Activated CD4-positive, alpha-beta T cell treated with anti-CD3 and anti-CD28 coated beads for 36 hours (primary cell): ENCODE measurements at regions not wholly inside any gene's neighbourhood (a gene's known extent, or its start where the extent isn't known, plus 50 kb on each side); places are given as distances from the start of the nearest gene placed in this dataset.
"Not testable (repeated sequence)": the region's sequence is repeated elsewhere in the genome, so short reads cannot be mapped to it uniquely, and the experiment has no call there.

Experiments used
- ATAC-seq: fragments of 200-7000 bp; cut with Tn5 transposase; one replicate; pipeline ENCODE4 v1.10.0; 2021; ENCODE audit warnings: mild to moderate bottlenecking, moderate library complexity
- CTCF ChIA-PET: fragments of 350-600 bp; sonication (Branson Sonifier 250); formaldehyde crosslinking; loops from one replicate; lab custom pipeline; 2021; ENCODE audit warnings: antibody characterized with exemption; lab: Charles Lee
- POLR2A ChIA-PET: fragments of 350-600 bp; sonication (Branson Sonifier 250); formaldehyde crosslinking; loops from one replicate; lab custom pipeline; 2021; ENCODE audit warnings: antibody characterized with exemption, inconsistent platforms; lab: Charles Lee
- DNase-seq: peaks from one replicate; pipeline ENCODE4 v3.0.0-alpha.2; 2020
- H3K27ac Mint-ChIP-seq: one replicate; pipeline ENCODE4 v1.8.0; 2021; ENCODE audit warnings: mixed read lengths
- H3K27me3 Mint-ChIP-seq: one replicate; pipeline ENCODE4 v1.8.0; 2021; ENCODE audit warnings: mixed read lengths
- H3K36me3 Mint-ChIP-seq: one replicate; pipeline ENCODE4 v1.8.0; 2021; ENCODE audit warnings: low read depth, mixed read lengths
- H3K4me1 Mint-ChIP-seq: one replicate; pipeline ENCODE4 v1.8.0; 2021; ENCODE audit warnings: mixed read lengths
- H3K4me3 Mint-ChIP-seq: one replicate; pipeline ENCODE4 v1.8.0; 2021; ENCODE audit warnings: mild to moderate bottlenecking, moderate library complexity, mixed read lengths
- H3K9me3 Mint-ChIP-seq: one replicate; pipeline ENCODE4 v1.8.0; 2021; ENCODE audit warnings: low read depth, mixed read lengths
- intact Hi-C, 2 experiments: fragments of 100-400 bp; cut with DNase I in 1 of 2; cut with micrococcal nuclease in 1 of 2; formaldehyde crosslinking; loops; one replicate each; pipeline versions ENCODE4 v1.14.2 to v1.15.1; 2022 to 2024; cut with DNase I, micrococcal nuclease

- Mint-ChIP-seq H3K27me3 (no peaks in the 10 kb centered on the region), H3K4me1 (no peaks in the 10 kb centered on the region), H3K27ac (no peak overlapping the region), H3K36me3 (peaks cover 3% of the 10 kb centered on the region), H3K9me3 (peaks cover 25% of the 10 kb centered on the region), H3K4me3 (no peak overlapping the region)
- no peak for DNase-seq
- ChIA-PET CTCF (no interaction called here), POLR2A (no interaction called here)
- intact Hi-C loops = no loop called here
- ATAC-seq = no peak
Measured at GRCh38 chr20:29750268-29750899, 1507.1 kb upstream of the DEFB115 start.

GRCh38 chr20:29752644-29753425 is 1504.6 kb upstream of the DEFB115 start:
- CTCF ChIA-PET, intact Hi-C loops, H3K27me3 Mint-ChIP-seq, H3K4me1 Mint-ChIP-seq, H3K36me3 Mint-ChIP-seq, POLR2A ChIA-PET, ATAC-seq: not testable (repeated sequence)
- peak overlapping the region; percentile 35 for H3K27ac Mint-ChIP-seq
- DNase-seq = peak; percentile 44
- H3K9me3 Mint-ChIP-seq = peaks cover 24% of the 10 kb centered on the region
- H3K4me3 Mint-ChIP-seq = peak overlapping the region; percentile 30

DNA sequence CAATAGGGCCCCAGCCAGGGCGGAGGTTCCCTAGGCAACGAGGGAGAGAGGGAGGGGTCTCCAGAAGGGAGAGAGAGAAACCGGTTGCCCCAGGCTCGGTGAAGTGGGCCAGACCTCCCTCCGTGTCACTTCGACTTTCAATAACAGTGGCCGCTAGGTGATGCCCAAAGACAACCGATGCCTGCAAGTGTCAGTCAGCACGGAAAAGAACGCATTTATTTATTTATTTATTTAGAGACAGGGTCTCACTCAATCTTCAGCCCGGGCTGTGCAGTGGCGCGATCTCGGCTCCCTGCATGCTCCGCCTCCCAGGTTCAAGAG is 1504.1 kb upstream of the DEFB115 start:
- H3K36me3 Mint-ChIP-seq, H3K27ac Mint-ChIP-seq, ATAC-seq, intact Hi-C loops, POLR2A ChIA-PET, H3K4me1 Mint-ChIP-seq, CTCF ChIA-PET, H3K27me3 Mint-ChIP-seq: not testable (repeated sequence)
- Mint-ChIP-seq H3K4me3 (peak overlapping the region; percentile 30), H3K9me3 (peaks cover 24% of the 10 kb centered on the region)
- peak; percentile 47 for DNase-seq

DNA sequence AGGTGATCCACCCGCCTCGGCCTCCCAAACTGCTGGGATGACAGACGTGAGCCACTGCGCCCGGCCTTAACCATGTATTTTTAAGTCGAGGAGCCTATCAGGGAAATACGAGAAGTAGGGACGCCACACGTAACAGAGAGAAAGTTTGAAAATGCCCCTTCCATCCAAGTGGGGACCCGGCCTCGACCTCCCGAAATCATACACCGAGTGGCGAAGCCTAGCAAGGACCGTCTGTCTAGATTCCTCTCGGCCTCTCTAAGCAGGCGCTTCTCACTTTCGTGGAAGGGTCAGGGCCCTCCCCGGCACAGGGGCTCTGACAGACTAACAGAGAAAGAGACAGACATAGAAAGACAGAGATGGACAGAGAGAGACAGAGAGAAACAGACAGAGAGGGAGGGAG is 1503.6 kb upstream of the DEFB115 start:
- DNase-seq, H3K27me3 Mint-ChIP-seq, intact Hi-C loops, H3K27ac Mint-ChIP-seq, H3K36me3 Mint-ChIP-seq, H3K4me3 Mint-ChIP-seq, ATAC-seq, H3K4me1 Mint-ChIP-seq, POLR2A ChIA-PET, CTCF ChIA-PET: not testable (repeated sequence)
- peaks cover 24% of the 10 kb centered on the region for H3K9me3 Mint-ChIP-seq

- CTCF ChIA-PET, H3K27ac Mint-ChIP-seq, POLR2A ChIA-PET, H3K27me3 Mint-ChIP-seq, DNase-seq, intact Hi-C loops, H3K4me3 Mint-ChIP-seq, H3K36me3 Mint-ChIP-seq, ATAC-seq, H3K4me1 Mint-ChIP-seq: not testable (repeated sequence)
- H3K9me3 Mint-ChIP-seq = peaks cover 22% of the 10 kb centered on the region
Measured at GRCh38 chr20:29755854-29756498, 1501.5 kb upstream of the DEFB115 start.

DNA sequence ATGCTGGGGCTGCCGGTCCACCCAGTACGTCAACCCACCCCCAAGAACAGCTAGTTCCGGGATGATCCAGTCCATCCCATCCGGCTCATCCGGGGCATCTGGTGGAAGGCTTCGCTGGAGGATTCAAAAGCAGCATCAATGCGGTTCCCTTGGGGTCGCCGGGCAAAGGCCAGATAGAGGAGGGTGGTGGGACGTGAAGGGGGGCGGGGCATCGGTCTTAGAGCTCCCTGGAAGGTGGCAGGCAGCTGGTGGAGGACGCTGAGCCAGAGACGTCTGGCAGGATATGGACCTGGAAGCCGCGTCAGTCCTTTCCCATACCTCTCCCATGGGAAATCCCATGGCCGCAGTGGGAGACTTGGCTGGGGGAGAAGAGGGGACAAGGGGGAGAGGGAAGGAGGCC is 1500.8 kb upstream of the DEFB115 start:
- Mint-ChIP-seq H3K4me3 (no peak overlapping the region), H3K36me3 (no peaks in the 10 kb centered on the region), H3K9me3 (peaks cover 19% of the 10 kb centered on the region), H3K4me1 (no peaks in the 10 kb centered on the region), H3K27ac (no peak overlapping the region), H3K27me3 (no peaks in the 10 kb centered on the region)
- POLR2A ChIA-PET = no interaction called here
- intact Hi-C loops = no loop called here
- CTCF ChIA-PET = no interaction called here
- ATAC-seq (no peak), DNase-seq (no peak)

GRCh38 chr20:29761621-29762385 is 1495.7 kb upstream of the DEFB115 start:
- ATAC-seq, H3K9me3 Mint-ChIP-seq, DNase-seq, CTCF ChIA-PET, H3K4me3 Mint-ChIP-seq, H3K27ac Mint-ChIP-seq, H3K36me3 Mint-ChIP-seq, H3K27me3 Mint-ChIP-seq, H3K4me1 Mint-ChIP-seq, POLR2A ChIA-PET: not testable (repeated sequence)
- intact Hi-C loops = loop anchor here in 1 of 2 experiments (10.0 kb wide), 1 partner anchor 227 kb away; no protein-coding TSS in a partner anchor

- Mint-ChIP-seq H3K9me3 (peaks cover 8% of the 10 kb centered on the region), H3K36me3 (peaks cover 3% of the 10 kb centered on the region), H3K27ac (no peak overlapping the region), H3K4me3 (no peak overlapping the region), H3K4me1 (no peaks in the 10 kb centered on the region), H3K27me3 (peaks cover 3% of the 10 kb centered on the region)
- ChIA-PET CTCF (no interaction called here), POLR2A (no interaction called here)
- intact Hi-C loops = loop anchor here in 1 of 2 experiments (10.0 kb wide), 1 partner anchor 228 kb away; no protein-coding TSS in a partner anchor
- no peak for ATAC-seq
- DNase-seq = no peak
Measured at GRCh38 chr20:29762620-29763019, 1494.8 kb upstream of the DEFB115 start.

DNA sequence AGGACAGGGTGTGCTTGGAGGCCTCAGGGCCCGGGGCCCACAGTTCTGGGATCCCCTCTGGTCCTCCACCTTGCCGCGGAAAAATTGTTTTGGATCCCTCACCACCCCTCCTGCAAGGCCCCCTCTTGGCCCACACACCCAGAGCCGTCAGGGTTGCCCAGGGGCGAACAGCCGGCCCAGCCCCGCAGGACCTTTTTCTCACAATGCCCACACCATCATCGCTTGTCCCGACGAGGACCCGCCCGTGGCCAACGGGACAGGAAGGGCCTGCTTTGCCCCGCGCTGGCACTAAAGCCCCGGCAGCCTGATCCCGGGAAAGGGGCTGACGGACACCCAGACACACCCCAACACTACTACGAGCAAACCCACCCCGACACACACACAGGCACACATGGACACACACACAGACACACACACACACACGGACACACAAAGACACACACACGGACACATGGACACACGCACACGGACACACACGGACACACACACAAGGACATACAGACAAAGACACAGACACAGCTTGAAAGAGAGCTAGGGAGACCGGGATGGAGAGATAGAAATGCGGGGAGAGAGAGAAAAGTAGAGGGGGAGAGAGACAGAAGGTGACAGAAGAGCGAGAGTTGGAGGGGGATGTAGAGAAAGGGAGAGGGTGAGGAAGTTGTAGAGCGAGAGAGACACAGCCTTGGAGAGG is 1493.5 kb upstream of the DEFB115 start:
- Mint-ChIP-seq H3K9me3 (peaks cover 10% of the 10 kb centered on the region), H3K27ac (no peak overlapping the region), H3K4me1 (no peaks in the 10 kb centered on the region), H3K36me3 (peaks cover 3% of the 10 kb centered on the region), H3K27me3 (peaks cover 3% of the 10 kb centered on the region), H3K4me3 (no peak overlapping the region)
- DNase-seq = no peak
- POLR2A ChIA-PET = no interaction called here
- no peak for ATAC-seq
- CTCF ChIA-PET = no interaction called here
- intact Hi-C loops = loop anchor here in 1 of 2 experiments (10.0 kb wide), 1 partner anchor 229 kb away; no protein-coding TSS in a partner anchor

DNA sequence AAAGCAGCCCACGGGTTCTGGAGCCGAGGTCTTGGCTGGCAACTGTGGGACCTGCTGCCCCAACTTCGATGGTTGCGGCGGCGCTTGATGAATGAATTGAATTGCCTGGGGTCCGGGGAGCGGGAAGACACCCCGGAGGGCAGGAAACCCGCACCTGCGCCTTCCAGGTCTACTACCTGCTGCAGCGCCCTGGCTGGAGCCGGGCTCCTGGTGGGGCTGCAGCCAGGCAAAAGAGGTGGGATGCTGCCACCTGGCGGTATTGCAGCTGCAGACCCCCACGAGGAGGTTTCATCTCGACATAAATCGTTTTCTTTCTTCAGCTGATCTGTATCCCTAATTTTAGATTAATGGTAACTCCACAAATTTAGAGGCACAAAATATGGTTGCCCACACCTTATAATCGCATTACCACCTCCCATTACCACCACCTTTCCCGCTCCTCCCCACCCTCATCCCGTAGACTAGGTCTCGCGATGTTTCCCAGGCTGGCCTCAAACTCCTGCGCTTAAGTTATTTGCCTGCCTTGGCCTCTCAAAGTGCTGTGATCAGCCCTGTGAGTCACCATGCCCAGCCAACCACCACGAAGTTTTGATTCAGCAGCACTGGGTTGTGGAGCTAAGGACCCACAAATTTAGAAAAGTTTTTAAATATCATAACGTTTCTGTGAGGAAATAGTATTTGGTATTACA is 1492.4 kb upstream of the DEFB115 start:
- intact Hi-C loops = loop anchor here in 1 of 2 experiments (1.0 to 10.0 kb wide), 2 partner anchors 230 to 322 kb away; no protein-coding TSS in a partner anchor
- CTCF ChIA-PET, H3K27ac Mint-ChIP-seq, H3K4me1 Mint-ChIP-seq, H3K36me3 Mint-ChIP-seq, H3K27me3 Mint-ChIP-seq, ATAC-seq, H3K4me3 Mint-ChIP-seq, POLR2A ChIA-PET: not testable (repeated sequence)
- DNase-seq = peak; percentile 52
- H3K9me3 Mint-ChIP-seq = peaks cover 17% of the 10 kb centered on the region
